ENCODE measurements at regions not wholly inside any gene's neighbourhood (a gene's known extent, or its start where the extent isn't known, plus 50 kb on each side); places are given as distances from the start of the nearest gene placed in this dataset.
A peak's percentile ranks its signal among the peaks of the same experiment; 100 is the strongest.

- DNase-seq (ENCODE audit: low spot score, unreplicated experiment): peak; percentile 39
- H3K9me3 Mint-ChIP-seq (ENCODE audit: low read depth): peaks cover 5% of the 10 kb centered on the region
These were observed 72.8 kb upstream of the NR5A2 start for GRCh38 chr1:199954699-199955098.

GRCh38 chr1:199955235-199955634 lies 72.3 kb upstream of the NR5A2 start:
- TF ChIP-seq CTCF (IDR thresholded peaks at IDR 0.05; ENCODE audit: unreplicated experiment): no peak
- no peak for DNase-seq (ENCODE audit: low spot score, unreplicated experiment)
- Mint-ChIP-seq H3K4me3 (ENCODE audit: low read depth) (no peak overlapping the region), H3K9me3 (ENCODE audit: low read depth) (peaks cover 5% of the 10 kb centered on the region), H3K27ac (no peak overlapping the region), H3K36me3 (ENCODE audit: insufficient read depth) (no peaks in the 10 kb centered on the region), H3K27me3 (no peaks in the 10 kb centered on the region), H3K4me1 (ENCODE audit: low read depth) (peaks cover 20% of the 10 kb centered on the region)

More at GRCh38 chr1:199954699-199955098, 72.8 kb upstream of the NR5A2 start:
- H3K27me3 Mint-ChIP-seq: no peaks in the 10 kb centered on the region
- no peak overlapping the region for H3K4me3 Mint-ChIP-seq (ENCODE audit: low read depth)
- peak; percentile 66 for TF ChIP-seq CTCF (IDR thresholded peaks at IDR 0.05; ENCODE audit: unreplicated experiment)
- peaks cover 20% of the 10 kb centered on the region for H3K4me1 Mint-ChIP-seq (ENCODE audit: low read depth)
- no peaks in the 10 kb centered on the region for H3K36me3 Mint-ChIP-seq (ENCODE audit: insufficient read depth)
- H3K27ac Mint-ChIP-seq: no peak overlapping the region

- TF ChIP-seq CTCF (IDR thresholded peaks at IDR 0.05; ENCODE audit: unreplicated experiment): no peak
- Mint-ChIP-seq H3K9me3 (ENCODE audit: low read depth) (peaks cover 5% of the 10 kb centered on the region), H3K27me3 (no peaks in the 10 kb centered on the region), H3K36me3 (ENCODE audit: insufficient read depth) (no peaks in the 10 kb centered on the region), H3K27ac (no peak overlapping the region), H3K4me1 (ENCODE audit: low read depth) (peaks cover 20% of the 10 kb centered on the region), H3K4me3 (ENCODE audit: low read depth) (no peak overlapping the region)
- no peak for DNase-seq (ENCODE audit: low spot score, unreplicated experiment)
These were observed 71.5 kb upstream of the NR5A2 start for GRCh38 chr1:199956005-199956404.

- Mint-ChIP-seq H3K4me3 (ENCODE audit: low read depth) (no peak overlapping the region), H3K9me3 (ENCODE audit: low read depth) (peaks cover 5% of the 10 kb centered on the region), H3K27ac (no peak overlapping the region), H3K27me3 (no peaks in the 10 kb centered on the region), H3K4me1 (ENCODE audit: low read depth) (peaks cover 20% of the 10 kb centered on the region), H3K36me3 (ENCODE audit: insufficient read depth) (no peaks in the 10 kb centered on the region)
- TF ChIP-seq CTCF (IDR thresholded peaks at IDR 0.05; ENCODE audit: unreplicated experiment): no peak
- DNase-seq (ENCODE audit: low spot score, unreplicated experiment): no peak
These were observed 68.3 kb upstream of the NR5A2 start for GRCh38 chr1:199959033-199959774.

GRCh38 chr1:199959775-199960110 lies 67.8 kb upstream of the NR5A2 start:
- H3K27me3 Mint-ChIP-seq: no peaks in the 10 kb centered on the region
- H3K27ac Mint-ChIP-seq: no peak overlapping the region
- H3K9me3 Mint-ChIP-seq (ENCODE audit: low read depth): peaks cover 5% of the 10 kb centered on the region
- peaks cover 17% of the 10 kb centered on the region for H3K4me1 Mint-ChIP-seq (ENCODE audit: low read depth)
- H3K36me3 Mint-ChIP-seq (ENCODE audit: insufficient read depth): no peaks in the 10 kb centered on the region
- H3K4me3 Mint-ChIP-seq (ENCODE audit: low read depth): no peak overlapping the region
- DNase-seq (ENCODE audit: low spot score, unreplicated experiment): no peak
- no peak for TF ChIP-seq CTCF (IDR thresholded peaks at IDR 0.05; ENCODE audit: unreplicated experiment)
